Esophagus squamous epithelium (tissue), 4 donors: ENCODE measurements at regions not wholly inside any gene's neighbourhood (a gene's known extent, or its start where the extent isn't known, plus 50 kb on each side); places are given as distances from the start of the nearest gene placed in this dataset.

ENCODE experiments used
- POLR2A ChIP-seq, 4 donors: fragments of 450-650 bp; IDR thresholded peaks; one replicate each; pipeline ENCODE4 v1.6.1; 2017; ENCODE audit warnings: antibody characterized with exemption in 4 of 4, mild to moderate bottlenecking in 4 of 4, moderate library complexity in 3 of 4
- TF ChIP-seq, protein P1 (sequence below), 6 experiments: fragments of 450-650 bp in 4 of 6; fragments of 200-600 bp in 2 of 6; sonication (generic) in 2 of 6; IDR thresholded peaks; one replicate each; pipeline ENCODE4 v1.5.1; 2016 to 2019; ENCODE audit warnings: antibody characterized with exemption in 6 of 6, mild to moderate bottlenecking in 4 of 6, moderate library complexity in 4 of 6

DNA sequence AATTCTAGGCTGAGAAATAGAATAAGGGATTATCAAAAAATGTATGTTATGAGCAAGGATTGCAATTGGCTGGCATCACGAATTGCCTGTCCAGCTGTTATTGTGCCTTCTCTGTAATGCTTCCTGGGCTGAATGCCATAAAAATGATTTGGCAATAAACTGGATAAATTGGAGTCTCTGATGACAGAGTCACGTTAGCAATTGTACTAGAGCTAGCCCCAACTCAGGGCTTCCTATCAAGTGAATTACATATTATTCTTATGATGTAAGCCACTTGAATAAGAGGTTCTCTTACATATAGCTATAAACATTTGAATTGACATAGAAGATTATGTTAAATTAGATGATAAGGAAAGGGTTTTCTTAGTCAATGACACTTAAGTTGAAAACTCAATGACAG is 607.5 kb upstream of the REG3G start:
- TF ChIP-seq, protein P1, sequence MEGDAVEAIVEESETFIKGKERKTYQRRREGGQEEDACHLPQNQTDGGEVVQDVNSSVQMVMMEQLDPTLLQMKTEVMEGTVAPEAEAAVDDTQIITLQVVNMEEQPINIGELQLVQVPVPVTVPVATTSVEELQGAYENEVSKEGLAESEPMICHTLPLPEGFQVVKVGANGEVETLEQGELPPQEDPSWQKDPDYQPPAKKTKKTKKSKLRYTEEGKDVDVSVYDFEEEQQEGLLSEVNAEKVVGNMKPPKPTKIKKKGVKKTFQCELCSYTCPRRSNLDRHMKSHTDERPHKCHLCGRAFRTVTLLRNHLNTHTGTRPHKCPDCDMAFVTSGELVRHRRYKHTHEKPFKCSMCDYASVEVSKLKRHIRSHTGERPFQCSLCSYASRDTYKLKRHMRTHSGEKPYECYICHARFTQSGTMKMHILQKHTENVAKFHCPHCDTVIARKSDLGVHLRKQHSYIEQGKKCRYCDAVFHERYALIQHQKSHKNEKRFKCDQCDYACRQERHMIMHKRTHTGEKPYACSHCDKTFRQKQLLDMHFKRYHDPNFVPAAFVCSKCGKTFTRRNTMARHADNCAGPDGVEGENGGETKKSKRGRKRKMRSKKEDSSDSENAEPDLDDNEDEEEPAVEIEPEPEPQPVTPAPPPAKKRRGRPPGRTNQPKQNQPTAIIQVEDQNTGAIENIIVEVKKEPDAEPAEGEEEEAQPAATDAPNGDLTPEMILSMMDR (IDR thresholded peaks at IDR 0.05): no peak
- no peak for TF ChIP-seq POLR2A (IDR thresholded peaks at IDR 0.05)
